ENCODE measurements at regions not wholly inside any gene's neighbourhood (a gene's known extent, or its start where the extent isn't known, plus 50 kb on each side); places are given as distances from the start of the nearest gene placed in this dataset.

- TF ChIP-seq CTCF (IDR thresholded peaks at IDR 0.05; ENCODE audit: borderline replicate concordance, insufficient read depth, low read depth, low read length) = no peak
- no peak overlapping the region for H3K4me3 ChIP-seq (ENCODE audit: low read depth, low read length)
Observed at GRCh38 chr10:10910634-10911033, 107.0 kb upstream of the CELF2 start.

- TF ChIP-seq CTCF (IDR thresholded peaks at IDR 0.05; ENCODE audit: borderline replicate concordance, insufficient read depth, low read depth, low read length) = no peak
Observed at GRCh38 chr10:10911035-10911434, 106.6 kb upstream of the CELF2 start.

GRCh38 chr10:10911471-10911921 lies 106.2 kb upstream of the CELF2 start:
- no peak for TF ChIP-seq CTCF (IDR thresholded peaks at IDR 0.05; ENCODE audit: borderline replicate concordance, insufficient read depth, low read depth, low read length)
- H3K4me3 ChIP-seq (ENCODE audit: low read depth, low read length) = no peak overlapping the region

More at GRCh38 chr10:10911035-10911434, 106.6 kb upstream of the CELF2 start:
- H3K4me3 ChIP-seq (ENCODE audit: low read depth, low read length) = no peak overlapping the region

GRCh38 chr10:10914144-10914543 lies 103.5 kb upstream of the CELF2 start:
- H3K4me3 ChIP-seq (ENCODE audit: low read depth, low read length) = no peak overlapping the region
- no peak for TF ChIP-seq CTCF (IDR thresholded peaks at IDR 0.05; ENCODE audit: borderline replicate concordance, insufficient read depth, low read depth, low read length)

- no peak overlapping the region for H3K4me3 ChIP-seq (ENCODE audit: low read depth, low read length)
- no peak for TF ChIP-seq CTCF (IDR thresholded peaks at IDR 0.05; ENCODE audit: borderline replicate concordance, insufficient read depth, low read depth, low read length)
Observed at GRCh38 chr10:10915215-10915614, 102.5 kb upstream of the CELF2 start.

GRCh38 chr10:10917031-10917430 lies 100.6 kb upstream of the CELF2 start:
- no peak overlapping the region for H3K4me3 ChIP-seq (ENCODE audit: low read depth, low read length)
- TF ChIP-seq CTCF (IDR thresholded peaks at IDR 0.05; ENCODE audit: borderline replicate concordance, insufficient read depth, low read depth, low read length) = no peak

- H3K4me3 ChIP-seq (ENCODE audit: low read depth, low read length) = no peak overlapping the region
- TF ChIP-seq CTCF (IDR thresholded peaks at IDR 0.05; ENCODE audit: borderline replicate concordance, insufficient read depth, low read depth, low read length) = no peak
Observed at GRCh38 chr10:10919976-10920375, 97.7 kb upstream of the CELF2 start.

Data from GM12875 (cell line).